H1 (cell line): ENCODE measurements at regions not wholly inside any gene's neighbourhood (a gene's known extent, or its start where the extent isn't known, plus 50 kb on each side); places are given as distances from the start of the nearest gene placed in this dataset.

ENCODE experiments used
- BACH1 ChIP-seq: IDR thresholded peaks from 2 replicates; pipeline ENCODE4 v1.6.1; 2012; ENCODE audit warnings: low read length, improper control_type of control experiment
- CEBPB ChIP-seq: IDR thresholded peaks from 2 replicates; pipeline ENCODE4 v1.6.1; 2012; ENCODE audit warnings: low read depth, low read length
- CHD1 ChIP-seq: IDR thresholded peaks from 2 replicates; pipeline ENCODE4 v1.6.1; 2012; ENCODE audit warnings: low read depth, low read length, improper control_type of control experiment
- CTCF ChIP-seq, 3 experiments: IDR thresholded peaks; 1 replicate in 2 of 3; 2 replicates in 1 of 3; pipeline versions ENCODE4 v1.5.1 to v1.6.1; 2011; ENCODE audit warnings: low read length in 3 of 3, mild to moderate bottlenecking in 3 of 3, inconsistent platforms in 2 of 3, low read depth in 1 of 3, moderate library complexity in 1 of 3; ENCODE audit not compliant: insufficient read depth in 1 of 3; ENCODE audit errors: control extremely low read depth in 1 of 3
- EGR1 ChIP-seq: IDR thresholded peaks from 2 replicates; pipeline ENCODE4 v1.6.1; 2011; ENCODE audit warnings: low read depth, low read length, borderline replicate concordance
- EP300 ChIP-seq, 2 experiments: IDR thresholded peaks; 1 replicate in 1 of 2; 2 replicates in 1 of 2; pipeline ENCODE4 v1.6.1; 2011 to 2012; ENCODE audit warnings: low read depth in 2 of 2, low read length in 2 of 2, mild to moderate bottlenecking in 2 of 2, borderline replicate concordance in 1 of 2, inconsistent platforms in 1 of 2, moderate library complexity in 1 of 2
- EZH2 ChIP-seq: fragments of 200-600 bp; sonication (generic); IDR thresholded peaks from 2 replicates; pipeline ENCODE4 v1.7.1; 2012; ENCODE audit warnings: low read depth, mild to moderate bottlenecking, moderate library complexity, low read length, inconsistent platforms; ENCODE audit not compliant: severe bottlenecking
- POLR2A ChIP-seq, 2 experiments: IDR thresholded peaks; 1 replicate in 1 of 2; 2 replicates in 1 of 2; pipeline ENCODE4 v1.6.1; 2011; ENCODE audit warnings: low read depth in 2 of 2, low read length in 2 of 2, mild to moderate bottlenecking in 2 of 2; ENCODE audit errors: control extremely low read depth in 1 of 2
- RAD21 ChIP-seq, 2 experiments: IDR thresholded peaks in 1 of 2; conservative IDR thresholded peaks in 1 of 2; 2 replicates each; pipeline ENCODE4 v1.6.1; 2011; ENCODE audit warnings: low read depth in 2 of 2, low read length in 2 of 2, improper control_type of control experiment in 1 of 2, inconsistent platforms in 1 of 2, mild to moderate bottlenecking in 1 of 2, moderate library complexity in 1 of 2
- SIX5 ChIP-seq: IDR thresholded peaks from 2 replicates; pipeline ENCODE4 v1.6.1; 2011; ENCODE audit warnings: mild to moderate bottlenecking, low read depth, low read length
- SP2 ChIP-seq: IDR thresholded peaks from 2 replicates; pipeline ENCODE4 v1.6.1; 2012; ENCODE audit warnings: mild to moderate bottlenecking, low read length, inconsistent platforms
- TCF12 ChIP-seq: IDR thresholded peaks from 2 replicates; pipeline ENCODE4 v1.6.1; 2011; ENCODE audit warnings: low read depth, mild to moderate bottlenecking, low read length

GRCh38 chr7:45342236-45342635 lies 184.6 kb downstream of the RAMP3 start:
- TF ChIP-seq POLR2A (IDR thresholded peaks at IDR 0.05; ENCODE audit: control extremely low read depth in 1 of 2, low read depth in 2 of 2, low read length in 2 of 2) (no peak), CTCF (IDR thresholded peaks at IDR 0.05; ENCODE audit: control extremely low read depth in 1 of 3, insufficient read depth in 1 of 3, low read depth in 1 of 3, low read length in 3 of 3) (no peak), EGR1 (no peak), EZH2 (no peak), TCF12 (no peak), RAD21 (IDR thresholded peaks at IDR 0.05 in 1 of 2, conservative IDR thresholded peaks at IDR 0.05 in 1 of 2; ENCODE audit: low read depth in 2 of 2, low read length in 2 of 2) (no peak), SP2 (no peak), SIX5 (no peak), CEBPB (no peak), BACH1 (no peak), CHD1 (no peak), EP300 (IDR thresholded peaks at IDR 0.05; ENCODE audit: borderline replicate concordance in 1 of 2, low read depth in 2 of 2, low read length in 2 of 2) (no peak)
